GM21619 (cell line): ENCODE measurements at regions not wholly inside any gene's neighbourhood (a gene's known extent, or its start where the extent isn't known, plus 50 kb on each side); places are given as distances from the start of the nearest gene placed in this dataset.
"Not testable (repeated sequence)": the region's sequence is repeated elsewhere in the genome, so short reads cannot be mapped to it uniquely, and the experiment has no call there.

Experiments
- ATAC-seq: cut with Tn5 transposase; IDR thresholded peaks from one replicate; pipeline ENCODE4 v1.9.1; 2021; ENCODE audit not compliant: unreplicated experiment

GRCh38 chrX:87098477-87098876 lies 419.1 kb upstream of the KLHL4 start:
- no peak for ATAC-seq

- no peak for ATAC-seq
Measured at GRCh38 chrX:87105131-87105530, 412.5 kb upstream of the KLHL4 start.

DNA sequence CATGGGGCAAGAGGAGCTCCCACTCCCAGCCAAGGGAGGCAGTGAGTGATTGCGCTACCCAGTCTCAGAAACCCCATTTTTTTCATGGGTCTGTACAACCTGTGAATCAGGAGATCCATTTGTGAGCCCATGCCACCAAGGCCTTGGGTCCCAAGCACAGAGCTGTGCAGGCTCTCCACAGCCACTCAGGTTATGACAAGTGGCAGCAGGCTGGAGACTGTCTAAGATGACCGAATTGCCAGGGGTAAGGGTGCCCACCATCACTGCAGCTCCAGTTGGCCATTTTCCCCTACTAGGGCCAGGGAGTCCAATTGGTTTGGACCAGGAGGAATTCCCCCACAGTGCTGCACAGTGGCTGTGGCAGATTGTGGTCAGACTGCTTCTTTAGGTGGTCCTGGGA lies 407.5 kb upstream of the KLHL4 start:
- no peak for ATAC-seq

DNA sequence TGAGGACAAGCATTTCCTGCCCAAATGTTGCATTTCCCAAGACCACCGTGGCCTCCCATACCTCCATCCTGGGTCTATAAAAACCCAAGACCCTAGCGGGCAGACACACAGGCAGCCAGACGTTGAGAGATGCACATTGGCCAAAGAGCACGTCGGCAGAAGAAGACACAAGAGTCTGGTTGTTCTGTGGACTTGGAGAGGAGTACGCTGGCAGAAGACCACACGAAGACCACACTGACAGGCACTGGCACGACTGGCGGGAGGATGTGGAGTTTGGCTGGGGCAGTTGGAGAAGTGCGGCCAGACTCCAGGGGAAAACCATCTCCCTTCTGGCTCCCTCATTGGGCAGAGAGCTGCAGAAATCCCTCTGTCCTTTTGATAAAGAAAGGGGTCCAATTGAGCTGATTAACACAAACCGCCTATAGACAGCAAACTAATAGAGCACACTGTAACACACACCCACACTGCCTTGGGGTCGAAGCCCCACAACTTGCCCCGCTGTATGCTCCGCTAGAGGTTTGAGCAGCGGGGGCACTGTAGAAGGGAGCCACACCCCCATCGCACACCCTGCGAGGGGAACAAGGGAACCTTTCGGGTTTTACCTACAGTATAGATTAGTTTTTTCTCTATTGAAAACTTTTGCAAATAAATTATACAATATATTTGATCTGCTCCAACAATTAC lies 376.7 kb upstream of the KLHL4 start:
- no peak for ATAC-seq

GRCh38 chrX:87160435-87161010 lies 357.1 kb upstream of the KLHL4 start:
- ATAC-seq: no peak

- ATAC-seq: no peak
Measured at GRCh38 chrX:87167841-87168240, 349.8 kb upstream of the KLHL4 start.

- not testable (repeated sequence) for ATAC-seq
Measured at GRCh38 chrX:87178009-87178408, 339.6 kb upstream of the KLHL4 start.
